Fibroblast of skin of right quadriceps (primary cell): ENCODE measurements at regions not wholly inside any gene's neighbourhood (a gene's known extent, or its start where the extent isn't known, plus 50 kb on each side); places are given as distances from the start of the nearest gene placed in this dataset.

Source experiments
- DNase-seq: peaks from one replicate; pipeline ENCODE4 v3.0.0-alpha.2; 2013

GRCh38 chr3:153680526-153680925 is 440.7 kb upstream of the ARHGEF26 start:
- DNase-seq, result no peak

- no peak for DNase-seq
Observed at GRCh38 chr3:153681057-153681456, 440.1 kb upstream of the ARHGEF26 start.

GRCh38 chr3:153688301-153689120 is 432.7 kb upstream of the ARHGEF26 start:
- DNase-seq, result no peak

- no peak for DNase-seq
Observed at GRCh38 chr3:153693207-153693606, 428.0 kb upstream of the ARHGEF26 start.

GRCh38 chr3:153702106-153702505 is 419.1 kb upstream of the ARHGEF26 start:
- DNase-seq, result no peak

- DNase-seq, result no peak
Observed at GRCh38 chr3:153704115-153704514, 417.1 kb upstream of the ARHGEF26 start.

GRCh38 chr3:153706706-153707105 is 414.5 kb upstream of the ARHGEF26 start:
- DNase-seq, result no peak

GRCh38 chr3:153714016-153714415 is 407.2 kb upstream of the ARHGEF26 start:
- no peak for DNase-seq

- no peak for DNase-seq
Observed at GRCh38 chr3:153714588-153715290, 406.5 kb upstream of the ARHGEF26 start.

GRCh38 chr3:153722157-153722556 is 399.0 kb upstream of the ARHGEF26 start:
- DNase-seq, result no peak

- no peak for DNase-seq
Observed at GRCh38 chr3:153731071-153731470, 390.1 kb upstream of the ARHGEF26 start.

- DNase-seq, result peak; percentile 10
Observed at GRCh38 chr3:153734777-153735551, 386.2 kb upstream of the ARHGEF26 start.

GRCh38 chr3:153740109-153740508 is 381.1 kb upstream of the ARHGEF26 start:
- no peak for DNase-seq

GRCh38 chr3:153744889-153745288 is 376.3 kb upstream of the ARHGEF26 start:
- DNase-seq, result peak; percentile 39

GRCh38 chr3:153746211-153746610 is 375.0 kb upstream of the ARHGEF26 start:
- DNase-seq, result no peak

- no peak for DNase-seq
Observed at GRCh38 chr3:153749070-153749610, 372.1 kb upstream of the ARHGEF26 start.

GRCh38 chr3:153752405-153753027 is 368.7 kb upstream of the ARHGEF26 start:
- no peak for DNase-seq

GRCh38 chr3:153753035-153753434 is 368.2 kb upstream of the ARHGEF26 start:
- no peak for DNase-seq

GRCh38 chr3:153756816-153757215 is 364.4 kb upstream of the ARHGEF26 start:
- peak; percentile 7 for DNase-seq

- no peak for DNase-seq
Observed at GRCh38 chr3:153757839-153758238, 363.4 kb upstream of the ARHGEF26 start.

GRCh38 chr3:153760948-153761347 is 360.2 kb upstream of the ARHGEF26 start:
- no peak for DNase-seq

- DNase-seq, result no peak
Observed at GRCh38 chr3:153762411-153763235, 358.6 kb upstream of the ARHGEF26 start.
